Epithelial cell of proximal tubule (primary cell): ENCODE measurements at regions not wholly inside any gene's neighbourhood (a gene's known extent, or its start where the extent isn't known, plus 50 kb on each side); places are given as distances from the start of the nearest gene placed in this dataset.

ENCODE experiments used
- DNase-seq: peaks from one replicate; pipeline ENCODE4 v3.0.0-alpha.2; 2011; ENCODE audit warnings: low read depth
- H3K4me3 ChIP-seq: 2 replicates; pipeline ENCODE4 v1.5.1; 2011; ENCODE audit warnings: low read depth, mild to moderate bottlenecking, low read length
- CTCF ChIP-seq: conservative IDR thresholded peaks from 2 replicates; pipeline ENCODE4 v1.5.1; 2012; ENCODE audit warnings: low read depth, mild to moderate bottlenecking, low read length

GRCh38 chr10:88023676-88024075, 160.3 kb downstream of the PTEN start:
- no peak for DNase-seq
- TF ChIP-seq CTCF, result no peak
- H3K4me3 ChIP-seq, result no peak overlapping the region

GRCh38 chr10:88026031-88026430, 162.6 kb downstream of the PTEN start:
- no peak overlapping the region for H3K4me3 ChIP-seq
- no peak for TF ChIP-seq CTCF
- DNase-seq, result no peak

- no peak for DNase-seq
- no peak for TF ChIP-seq CTCF
- no peak overlapping the region for H3K4me3 ChIP-seq
Observed at GRCh38 chr10:88027570-88027969, 164.1 kb downstream of the PTEN start.

- no peak for DNase-seq
- H3K4me3 ChIP-seq, result no peak overlapping the region
- no peak for TF ChIP-seq CTCF
Observed at GRCh38 chr10:88028072-88028471, 164.6 kb downstream of the PTEN start.

- DNase-seq, result peak; percentile 20
- no peak for TF ChIP-seq CTCF
- H3K4me3 ChIP-seq, result no peak overlapping the region
Observed at GRCh38 chr10:88028654-88029053, 165.2 kb downstream of the PTEN start.

- no peak overlapping the region for H3K4me3 ChIP-seq
- no peak for TF ChIP-seq CTCF
- no peak for DNase-seq
Observed at GRCh38 chr10:88032566-88032965, 169.1 kb downstream of the PTEN start.

GRCh38 chr10:88033385-88033784, 170.0 kb downstream of the PTEN start:
- TF ChIP-seq CTCF, result no peak
- H3K4me3 ChIP-seq, result no peak overlapping the region
- no peak for DNase-seq
